ENCODE measurements at regions not wholly inside any gene's neighbourhood (a gene's known extent, or its start where the extent isn't known, plus 50 kb on each side); places are given as distances from the start of the nearest gene placed in this dataset.
A peak's percentile ranks its signal among the peaks of the same experiment; 100 is the strongest.

DNA sequence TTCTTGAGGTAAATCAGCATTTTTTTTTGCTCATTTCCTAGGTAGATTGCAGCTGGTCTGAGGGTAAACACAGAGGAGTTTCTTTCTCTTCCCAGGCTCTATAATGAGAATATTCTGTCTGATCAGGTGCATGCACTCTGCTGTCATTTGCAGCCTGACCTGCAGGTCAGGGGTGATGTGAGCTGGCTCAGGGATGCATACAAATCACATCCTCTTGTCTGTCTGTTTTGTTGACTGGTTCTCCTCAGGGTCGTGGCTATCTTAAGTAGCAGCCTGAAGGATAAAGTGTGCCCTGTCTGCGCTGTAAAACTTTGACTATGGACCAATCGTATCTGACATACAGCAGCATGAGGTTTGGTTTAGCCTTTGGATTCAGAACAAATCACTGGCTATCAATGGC is 183.4 kb upstream of the POU3F2 start:
- DNase-seq, result no peak

DNA sequence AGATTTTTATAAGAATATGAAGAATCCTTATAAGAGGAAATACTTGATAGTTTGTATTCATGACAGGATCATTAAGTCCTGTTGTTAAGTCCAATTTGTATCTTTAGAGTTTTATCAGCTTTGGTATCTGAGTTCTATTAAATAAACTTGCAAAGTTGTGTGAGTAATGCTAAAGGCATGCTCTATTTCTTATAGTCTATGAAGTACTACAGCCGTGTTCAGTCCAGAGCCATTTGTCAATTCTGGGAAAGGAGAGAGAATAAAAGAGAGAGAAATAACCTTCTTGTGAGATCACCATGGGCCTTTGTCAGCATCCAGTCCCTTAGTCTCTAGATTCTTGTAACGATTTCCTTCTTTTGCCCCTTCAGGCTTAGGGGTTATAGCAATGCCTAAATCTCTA is 181.2 kb upstream of the POU3F2 start:
- no peak for DNase-seq

DNA sequence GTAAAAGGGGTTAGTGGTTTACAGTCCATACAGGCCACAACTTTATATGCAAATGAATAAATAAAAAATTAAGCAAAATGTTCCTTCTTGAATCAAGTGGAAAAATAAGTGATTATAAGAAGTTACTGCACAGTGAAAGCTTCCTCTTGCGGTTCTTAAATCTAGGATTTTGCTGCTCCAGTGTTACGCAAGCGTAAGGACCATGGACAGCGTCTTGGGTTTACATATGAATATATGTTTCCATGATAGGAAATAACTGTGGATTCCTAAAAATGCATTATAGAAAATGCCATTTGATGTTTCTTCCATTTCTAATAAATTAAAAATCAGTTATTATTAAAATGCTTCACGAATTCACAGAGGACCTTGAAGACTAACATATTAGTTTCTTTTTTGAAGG is 176.6 kb upstream of the POU3F2 start:
- peak; percentile 67 for DNase-seq

DNA sequence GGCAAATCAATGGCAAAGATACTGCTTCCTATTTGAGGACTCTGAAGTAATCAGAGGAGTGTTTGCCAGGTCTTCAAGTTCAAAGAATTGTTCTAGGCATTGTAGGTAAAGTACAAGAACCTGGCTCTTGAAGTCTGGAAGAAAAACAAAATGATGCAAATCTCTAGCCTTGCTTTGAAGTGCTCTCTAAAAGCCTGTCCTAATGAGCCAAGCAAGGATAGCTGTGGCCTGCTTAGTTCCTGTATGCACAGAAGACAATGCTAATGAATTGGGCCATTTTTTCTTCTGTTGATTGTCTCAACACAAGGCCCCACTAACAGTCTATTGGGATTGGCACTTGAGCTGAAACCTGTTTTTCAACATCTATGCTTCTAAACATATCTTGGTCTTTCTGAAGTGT is 165.0 kb upstream of the POU3F2 start:
- DNase-seq, result no peak

DNA sequence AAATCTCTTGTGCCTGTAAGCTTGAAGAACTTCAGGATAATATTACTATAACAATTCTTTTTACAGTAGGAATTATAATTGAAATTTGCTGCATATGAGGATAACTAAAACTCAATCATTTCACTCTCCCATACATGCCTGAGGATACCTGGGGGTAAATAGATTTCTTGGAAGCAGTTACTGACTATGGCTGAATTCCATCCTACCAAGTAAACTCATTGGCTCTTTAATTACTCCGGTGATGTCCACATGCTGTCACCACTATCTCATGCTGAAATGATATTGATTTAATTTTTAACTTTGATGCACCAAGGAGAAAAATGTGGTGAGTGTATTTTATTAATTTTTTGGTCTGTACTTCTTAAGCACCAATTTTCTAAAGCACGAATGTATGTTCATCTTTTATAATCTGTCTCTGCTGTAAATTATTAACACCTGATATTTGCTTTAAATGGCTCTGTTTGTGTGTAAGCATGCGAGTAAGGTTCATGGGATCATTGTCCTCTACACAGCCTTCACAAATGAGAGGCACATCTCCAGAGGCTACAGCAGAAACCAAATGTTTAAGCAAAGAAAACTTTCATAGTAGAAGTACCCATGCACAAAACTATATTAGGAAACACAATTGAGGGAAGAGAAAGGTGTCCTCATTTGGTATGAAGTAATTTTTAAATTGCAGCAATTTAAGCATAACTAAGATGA is 164.2 kb upstream of the POU3F2 start:
- no peak for DNase-seq

DNA sequence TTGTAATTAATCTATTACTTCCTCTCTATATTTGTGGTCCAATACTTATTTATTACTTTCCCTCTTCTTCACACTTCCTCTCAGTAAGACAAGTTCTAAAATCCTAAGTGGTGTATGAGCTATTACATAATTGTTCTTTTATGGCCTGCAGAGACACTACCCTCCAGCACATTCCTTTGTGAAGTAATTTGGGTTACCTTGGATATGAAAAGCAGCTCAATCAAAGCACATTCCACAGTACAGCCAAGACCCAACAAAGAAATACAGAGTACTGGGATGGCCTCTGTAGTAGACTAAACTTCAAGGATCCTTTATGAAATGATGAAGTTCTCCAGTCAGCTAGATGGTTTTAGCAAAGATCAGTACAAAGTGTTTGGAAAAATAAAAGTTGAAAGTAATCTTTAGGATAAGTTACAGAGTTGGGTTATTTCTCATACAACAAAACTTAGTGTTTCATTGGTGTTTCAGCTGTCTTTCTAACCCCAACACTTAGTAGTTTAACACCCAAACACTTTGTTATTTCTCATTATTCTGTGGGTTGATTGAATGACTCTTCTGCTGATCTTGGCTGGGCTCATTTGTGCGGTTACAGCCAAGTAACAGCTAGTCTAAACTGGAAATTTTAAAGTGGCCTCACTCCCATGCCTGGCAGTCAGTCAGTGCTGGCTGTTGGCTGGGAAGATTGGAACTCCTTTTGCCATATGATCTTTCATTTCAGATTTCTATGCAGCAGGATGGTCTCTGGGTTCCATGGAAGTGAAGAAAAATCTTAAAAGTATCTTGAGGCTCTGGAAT is 161.5 kb upstream of the POU3F2 start:
- no peak for DNase-seq

DNA sequence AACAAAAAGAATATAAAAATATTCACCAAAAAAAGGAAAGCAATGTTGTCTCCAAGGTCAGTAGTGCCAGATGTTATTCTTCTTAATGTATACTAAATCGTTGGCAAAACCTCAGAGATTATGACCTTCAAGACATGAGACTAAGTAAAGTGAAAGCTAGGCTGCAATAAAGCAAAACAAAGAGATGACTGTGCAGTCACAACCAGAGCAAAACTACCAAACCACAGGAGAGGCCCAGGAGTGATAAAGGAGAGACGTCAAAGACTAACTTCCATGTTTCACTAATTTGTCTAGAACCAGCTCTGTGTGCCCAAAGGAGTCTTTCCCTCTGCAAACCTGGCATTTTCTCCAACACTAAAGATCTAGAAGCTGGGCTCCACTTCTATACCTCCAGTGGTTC is 155.9 kb upstream of the POU3F2 start:
- no peak for DNase-seq

DNA sequence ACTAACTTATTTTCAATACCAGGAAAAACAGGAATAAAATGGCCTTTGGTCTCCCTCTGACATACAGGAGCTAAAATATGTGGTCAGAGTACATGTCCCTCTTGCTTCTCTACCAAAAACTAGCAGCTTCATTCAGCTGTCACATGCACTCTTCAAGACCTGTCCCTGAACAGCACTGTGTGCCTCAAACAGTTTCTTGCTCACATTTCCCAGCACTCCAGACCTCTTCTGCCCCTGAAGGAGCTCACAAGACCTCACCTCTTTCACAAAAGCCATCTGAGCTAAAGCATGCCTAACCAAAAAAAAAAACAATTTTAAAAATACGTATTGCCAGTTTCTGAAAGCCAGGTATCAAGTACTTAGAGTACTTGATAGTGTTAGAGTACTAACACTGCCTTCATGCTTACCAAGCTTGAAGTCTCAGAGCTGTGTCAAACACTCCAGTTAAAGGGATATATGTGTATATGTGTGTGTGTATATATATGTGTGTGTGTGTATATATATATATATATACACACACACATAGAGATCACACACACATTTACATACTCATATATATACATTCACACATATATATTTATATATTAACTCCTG is 148.3 kb upstream of the POU3F2 start:
- DNase-seq, result no peak

DNA sequence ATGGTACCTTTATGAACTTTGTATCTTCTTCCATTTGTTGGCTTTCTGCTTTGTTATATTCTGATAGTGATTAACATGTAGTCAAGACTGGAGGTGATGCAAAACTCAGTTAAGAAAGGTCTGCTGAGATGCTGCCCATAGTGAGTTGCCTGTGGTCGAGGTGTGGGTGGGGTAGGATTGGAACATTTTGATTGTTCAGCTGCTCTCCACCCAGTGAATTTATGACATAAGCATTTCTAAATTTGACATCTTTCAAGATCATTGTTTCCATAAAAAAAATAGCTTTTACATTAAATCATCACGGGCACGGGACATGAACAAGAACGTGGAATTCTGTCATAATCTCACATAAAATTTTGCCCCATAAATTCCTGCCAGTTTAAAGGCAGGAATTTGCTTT is 146.6 kb upstream of the POU3F2 start:
- no peak for DNase-seq

DNA sequence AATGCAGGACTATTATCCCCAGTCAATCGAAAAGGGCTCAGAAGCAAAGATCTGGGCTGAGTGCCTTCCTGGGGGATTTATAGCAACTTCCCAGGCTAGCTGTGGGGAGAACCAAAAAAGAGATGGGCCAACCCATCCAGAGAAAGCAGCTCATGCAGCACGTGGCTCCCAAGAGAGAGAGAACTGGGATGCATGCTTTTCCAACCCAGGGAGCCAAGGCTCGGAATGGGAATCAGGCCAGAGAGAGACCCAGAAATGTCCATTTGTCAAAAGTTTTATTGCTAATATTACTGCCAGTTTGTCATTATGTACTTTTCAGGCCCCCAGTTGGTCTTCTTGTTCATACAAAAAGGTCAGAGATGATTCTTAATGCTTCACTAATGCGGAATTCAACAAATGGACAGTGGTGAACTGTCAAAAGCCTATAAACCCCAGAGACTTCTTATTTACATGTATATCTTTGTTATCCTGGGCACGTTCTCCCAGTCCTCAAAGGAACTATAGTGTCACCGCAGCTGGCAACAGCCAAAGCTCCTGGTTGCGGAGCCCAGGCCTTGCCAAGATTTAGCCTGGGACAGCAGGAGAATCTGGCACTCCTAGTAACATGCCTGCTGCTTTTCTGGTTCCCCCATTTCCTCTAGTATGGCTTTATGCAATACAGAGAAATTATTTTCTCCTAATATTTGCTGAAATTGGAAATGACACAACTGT is 139.1 kb upstream of the POU3F2 start:
- no peak for DNase-seq

DNA sequence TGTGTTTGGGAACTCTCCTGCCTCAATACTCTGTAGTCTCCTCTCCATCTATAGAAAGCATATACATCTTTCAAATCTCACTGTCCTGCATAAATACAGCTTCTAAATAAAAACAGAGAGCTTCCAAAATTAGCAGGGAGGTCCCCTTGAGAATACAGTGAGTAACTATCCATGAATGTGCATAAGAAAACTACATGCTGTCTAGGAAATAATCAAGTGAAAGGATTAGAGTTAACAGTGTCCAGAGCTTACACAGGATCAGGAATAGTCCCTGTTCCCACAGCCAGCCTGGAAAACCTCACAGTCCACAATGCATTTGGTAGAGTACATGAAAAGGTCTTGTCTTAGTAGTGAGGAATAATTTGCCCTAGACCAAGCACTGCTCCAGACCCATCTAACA is 123.0 kb upstream of the POU3F2 start:
- no peak for DNase-seq

DNA sequence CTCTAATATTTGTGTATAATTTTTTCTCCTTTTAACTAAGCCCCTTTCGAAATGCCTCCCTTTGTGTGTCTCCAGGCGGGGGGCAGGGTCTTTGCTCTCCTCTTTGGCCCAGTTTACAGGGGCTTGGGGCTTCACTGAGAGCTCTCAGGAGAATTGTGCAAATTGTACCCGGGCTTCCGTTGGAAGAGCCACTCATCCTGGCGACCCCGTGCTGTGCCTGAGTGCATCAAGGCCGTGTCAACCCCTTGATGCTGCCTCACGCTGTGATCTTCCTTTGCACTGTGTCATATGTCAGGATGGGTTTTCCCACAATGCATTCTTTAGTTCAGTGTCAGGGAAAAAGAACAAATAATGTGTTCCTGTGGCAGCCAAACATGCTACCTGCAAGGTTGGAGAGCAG is 118.0 kb upstream of the POU3F2 start:
- no peak for DNase-seq

DNA sequence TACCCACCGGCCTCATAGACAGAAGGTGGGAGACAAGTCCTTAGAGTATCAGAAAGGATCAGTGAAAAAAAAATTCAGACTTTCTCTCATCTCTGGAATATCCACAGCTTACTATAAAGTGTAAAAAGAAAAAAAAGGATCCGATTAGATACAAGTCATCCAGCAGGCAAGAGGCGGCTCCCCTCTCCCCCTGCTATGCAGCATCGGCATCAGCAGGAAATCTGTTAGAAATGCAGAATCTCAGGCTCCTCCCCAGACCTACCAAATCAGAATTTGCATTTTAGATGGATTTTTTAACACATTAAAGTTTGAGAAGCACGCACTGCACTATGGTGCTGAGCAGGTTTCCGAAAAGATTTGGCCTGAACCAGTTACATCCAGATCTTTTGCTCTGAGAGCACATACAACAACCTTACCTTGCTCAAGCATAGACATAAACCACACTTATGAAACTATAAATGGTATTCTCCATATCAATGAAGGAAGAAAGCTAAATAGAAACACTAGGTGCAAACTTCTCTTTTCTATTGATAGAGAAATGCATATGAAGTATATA is 117.0 kb upstream of the POU3F2 start:
- DNase-seq, result no peak

DNA sequence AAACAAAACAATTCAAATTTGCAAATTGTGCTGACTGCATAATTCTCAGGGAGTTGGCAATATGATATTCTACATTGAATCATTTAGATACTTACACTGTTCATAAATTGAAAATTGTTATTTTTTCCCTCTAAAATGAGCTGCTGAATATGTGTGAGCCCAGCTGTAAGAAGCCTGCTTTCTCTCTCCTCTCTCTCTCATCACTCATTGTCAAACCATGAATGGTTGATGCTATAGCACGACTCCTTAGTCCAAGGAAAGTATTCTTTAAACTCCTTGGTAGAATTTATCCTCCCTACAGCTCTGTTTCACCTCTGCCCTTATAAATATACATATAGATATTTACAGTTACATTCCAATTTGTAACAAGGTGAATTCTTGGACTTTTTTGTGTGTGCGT is 116.4 kb upstream of the POU3F2 start:
- DNase-seq, result no peak

DNA sequence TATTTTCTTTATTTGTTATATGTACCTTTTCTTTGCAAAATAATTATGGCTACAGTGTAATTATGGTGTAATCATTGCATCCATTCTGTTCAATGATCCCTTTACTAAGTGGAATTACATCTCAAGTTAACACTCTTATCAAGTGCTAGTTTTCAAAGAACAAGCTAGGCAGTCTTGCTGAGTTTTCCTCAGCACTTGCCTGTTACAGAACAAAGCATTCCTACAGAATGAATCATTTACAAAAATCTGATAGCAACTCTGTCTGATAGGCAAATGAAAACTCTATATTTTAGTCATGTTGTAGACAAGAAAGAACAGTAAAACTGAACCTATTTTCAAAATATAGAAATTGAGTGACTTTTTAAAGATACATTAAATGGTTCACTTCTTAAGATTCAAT is 109.8 kb upstream of the POU3F2 start:
- no peak for DNase-seq

DNA sequence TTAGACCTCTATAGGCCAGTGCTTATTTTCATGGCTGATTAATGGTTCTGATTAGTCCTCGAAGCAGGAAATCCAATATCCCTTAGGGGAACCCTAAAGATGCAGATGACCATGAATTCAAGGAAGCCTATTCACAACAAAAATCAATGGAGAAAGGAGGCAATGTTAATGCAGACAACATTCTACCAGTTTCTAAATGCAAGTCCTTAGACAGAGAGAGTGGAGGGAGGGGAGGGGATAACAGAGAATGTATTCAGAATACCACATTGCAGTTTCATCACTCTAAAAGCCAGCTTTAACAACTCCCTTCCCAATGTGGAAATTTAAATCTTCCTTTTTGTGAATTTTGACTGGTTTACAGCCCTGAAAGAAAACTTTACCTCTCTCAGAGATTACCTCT is 87.1 kb upstream of the POU3F2 start:
- no peak for DNase-seq

DNA sequence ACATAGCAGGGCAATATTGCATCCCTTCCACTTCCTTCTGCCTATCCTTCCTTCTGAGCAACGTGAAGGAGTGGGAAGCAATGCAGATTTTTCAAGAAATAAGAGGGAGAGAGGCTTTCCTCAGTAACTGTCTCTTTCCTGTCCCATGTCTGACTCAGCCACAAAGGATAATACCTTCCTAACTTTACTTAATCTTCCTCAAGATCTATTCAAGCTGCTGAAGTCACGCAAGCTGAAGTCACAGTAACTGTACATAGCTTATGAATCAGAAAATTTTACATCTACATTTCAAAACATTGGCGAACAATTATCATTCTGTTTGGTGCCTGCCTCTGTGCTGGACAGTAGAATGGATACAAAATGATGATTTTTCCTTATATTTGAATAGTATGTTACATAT is 86.4 kb upstream of the POU3F2 start:
- no peak for DNase-seq

DNA sequence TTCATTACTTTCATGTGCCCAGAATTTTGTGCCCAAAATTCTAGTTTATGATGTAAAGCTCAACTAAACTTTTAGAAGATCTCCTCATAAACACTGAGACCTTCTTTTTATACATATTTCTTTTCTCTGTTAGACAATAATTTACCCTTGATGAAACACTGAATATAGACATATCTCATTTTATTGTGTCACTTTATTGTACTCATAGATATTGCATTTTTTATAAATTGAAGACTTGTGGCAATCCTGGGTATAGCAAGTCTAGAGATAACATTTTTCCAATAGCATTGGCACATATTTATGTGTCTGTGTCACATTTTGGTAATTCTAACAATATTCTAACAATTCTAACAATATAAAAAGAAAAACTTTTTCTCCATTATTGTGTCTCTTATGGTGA is 74.9 kb upstream of the POU3F2 start:
- no peak for DNase-seq

DNA sequence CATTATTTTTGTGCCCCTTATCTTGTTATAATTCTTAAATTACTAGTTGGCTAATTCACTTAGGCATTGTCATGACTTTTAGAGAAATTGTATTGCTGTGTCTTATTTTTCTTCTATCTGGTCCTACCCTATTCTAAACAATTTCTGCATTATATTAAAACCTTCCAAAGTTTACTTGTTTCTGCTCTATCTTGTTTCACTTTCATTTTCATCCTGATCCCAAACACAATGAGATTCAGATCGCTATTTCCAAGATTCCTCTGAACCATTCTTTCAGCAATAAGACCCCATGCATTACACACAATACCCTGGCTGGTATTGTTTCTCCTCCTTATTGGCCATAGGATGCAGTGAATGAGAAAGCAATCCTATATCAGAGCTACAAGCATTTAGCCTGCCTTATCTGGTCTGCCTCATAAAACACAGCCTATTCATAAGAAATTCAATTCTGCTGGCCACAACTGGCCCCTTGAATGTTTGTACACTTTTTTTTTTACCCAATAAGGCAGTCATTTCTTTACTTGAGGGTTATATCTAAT is 69.9 kb upstream of the POU3F2 start:
- DNase-seq, result no peak

DNA sequence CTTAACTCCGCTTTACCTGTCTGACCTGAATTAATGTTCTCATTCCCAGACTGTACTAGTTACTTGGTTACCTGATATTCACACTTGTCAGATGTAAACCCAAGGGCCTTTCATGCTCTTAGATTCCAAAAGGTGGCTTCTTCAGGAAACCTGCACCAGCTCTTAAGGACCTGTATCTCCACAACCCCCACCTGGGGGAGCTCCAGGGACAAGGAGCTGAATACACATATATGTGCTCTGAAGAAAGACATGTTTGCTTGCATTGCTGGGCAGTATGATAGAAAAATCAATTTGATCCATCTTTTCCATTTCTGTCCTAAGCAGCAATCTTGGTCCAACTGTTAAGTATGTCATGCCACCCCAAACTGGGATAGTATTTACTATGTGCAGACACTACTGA is 64.8 kb upstream of the POU3F2 start:
- no peak for DNase-seq

DNA sequence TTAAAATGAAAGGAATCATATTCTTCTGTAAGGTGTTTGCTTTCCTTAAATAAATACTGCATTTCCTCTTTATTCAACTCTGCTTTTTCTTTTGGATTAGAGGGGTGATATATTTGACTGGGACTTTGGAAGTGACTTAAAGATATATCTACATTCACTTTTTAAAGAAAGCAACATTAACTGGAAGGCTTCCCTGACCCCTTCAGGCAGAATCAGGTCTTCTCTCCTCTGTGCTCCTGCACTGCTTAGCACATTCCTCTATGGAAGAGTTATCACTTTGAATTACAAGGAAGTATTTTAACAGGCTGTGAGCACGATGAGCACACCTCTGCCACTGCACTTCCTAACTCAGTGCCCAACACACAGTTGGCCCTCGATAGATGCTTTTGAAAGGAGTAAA is 59.2 kb upstream of the POU3F2 start:
- no peak for DNase-seq

DNA sequence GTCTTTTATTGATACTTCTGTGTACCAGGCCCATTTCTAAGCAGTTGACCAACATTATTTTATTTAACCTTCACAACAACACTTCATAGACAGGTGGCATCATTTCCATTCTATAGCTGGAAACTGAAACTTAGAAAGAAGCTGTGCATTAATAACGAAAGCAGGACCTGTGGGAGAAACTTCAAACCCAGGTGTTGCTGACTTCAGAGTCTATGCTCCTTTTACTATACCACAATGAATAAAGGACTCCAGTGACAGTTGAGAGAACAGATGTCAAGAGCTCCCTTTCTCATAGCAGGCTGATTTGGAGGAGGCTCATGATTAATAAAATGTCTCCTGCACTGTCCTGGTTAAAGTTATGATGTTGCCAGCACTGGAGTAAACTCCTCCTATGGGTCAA is 56.6 kb upstream of the POU3F2 start:
- DNase-seq, result no peak

DNA sequence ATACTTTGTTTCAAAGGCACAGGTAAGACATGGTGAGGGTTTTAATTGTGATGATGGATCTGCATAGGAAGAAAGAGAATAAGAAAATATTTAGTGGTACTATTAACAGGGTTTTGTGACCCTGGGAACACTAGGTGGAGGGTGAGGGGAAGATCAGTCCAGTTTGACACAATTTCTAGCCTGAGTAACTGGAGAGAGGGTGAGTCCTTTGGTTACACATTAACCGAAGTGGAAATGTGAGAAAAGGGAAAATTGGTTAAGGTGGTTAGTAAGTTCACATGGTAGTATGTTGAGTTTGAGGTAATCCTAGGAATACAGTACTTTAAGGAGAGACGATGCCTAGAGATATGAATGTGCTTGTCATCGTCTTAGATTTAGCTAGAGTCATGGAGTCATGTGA is 54.8 kb upstream of the POU3F2 start:
- no peak for DNase-seq

Measured in right forelimb (tissue), 1 donor.